GM12878 (cell line): ENCODE measurements at regions not wholly inside any gene's neighbourhood (a gene's known extent, or its start where the extent isn't known, plus 50 kb on each side); places are given as distances from the start of the nearest gene placed in this dataset.

Experiments used
- ATAC-seq: fragments of 200-7000 bp; cut with Tn5 transposase; 3 replicates; pipeline ENCODE4 v1.9.1; 2020; ENCODE audit warnings: mild to moderate bottlenecking, moderate library complexity
- BruUV-seq: library from RNA; stranded (reverse); fragments of 400-500 nt; replicated peaks from 2 replicates; lab custom pipeline; 2021; lab: Mats Ljungman, UMichigan
- CTCF ChIA-PET: fragments of 300-600 bp; sonication (Branson Sonifier 250); formaldehyde crosslinking; extraction: SDS; loops from one replicate; lab custom pipeline; 2021; ENCODE audit warnings: inconsistent platforms; lab: Yijun Ruan, JAX
- POLR2A ChIA-PET: fragments of 350-600 bp; formaldehyde crosslinking; extraction: SDS; loops from one replicate; lab custom pipeline; 2021; ENCODE audit warnings: inconsistent platforms; lab: Charles Lee
- RAD21 ChIA-PET: fragments of 300-600 bp; sonication (Branson Sonifier 250); formaldehyde crosslinking; loops from one replicate; lab custom pipeline; 2023; ENCODE audit warnings: antibody characterized with exemption; ENCODE audit not compliant: unreplicated experiment; lab: Charles Lee
- SMC1A ChIA-PET: fragments of 300-600 bp; sonication (Branson Sonifier 250); formaldehyde crosslinking; loops from one replicate; lab custom pipeline; 2023; ENCODE audit not compliant: unreplicated experiment, uncharacterized antibody; lab: Charles Lee
- DNase-seq: peaks from one replicate; pipeline ENCODE4 v3.0.0-alpha.2; 2011; ENCODE audit warnings: low read depth, low spot score
- FAIRE-seq: peaks from 3 replicates; lab custom pipeline; 2011; peaks lifted over from hg19 to GRCh38; lab: Jason Lieb, UNC
- H2AFZ ChIP-seq: 2 replicates; pipeline ENCODE4 v1.6.0; 2011; ENCODE audit warnings: low read depth, low read length, control low read depth; ENCODE audit not compliant: control insufficient read depth
- H3K27ac ChIP-seq: 2 replicates; pipeline ENCODE4 v1.5.1; 2011; ENCODE audit warnings: control low read depth; ENCODE audit not compliant: control insufficient read depth, insufficient read depth
- H3K27me3 ChIP-seq, 2 experiments: replicated peaks in 1 of 2; 2 replicates each; pipeline versions ENCODE4 v1.6.0 to v1.6.1; 2011; ENCODE audit warnings: low read length in 1 of 2; ENCODE audit not compliant: control insufficient read depth in 2 of 2, insufficient read depth in 2 of 2
- H3K36me3 ChIP-seq, 2 experiments: 2 replicates each; pipeline ENCODE4 v1.5.1; 2011; ENCODE audit warnings: low read length in 1 of 2; ENCODE audit not compliant: control insufficient read depth in 2 of 2, insufficient read depth in 2 of 2
- H3K4me1 ChIP-seq: 2 replicates; pipeline ENCODE4 v1.6.1; 2011; ENCODE audit warnings: mild to moderate bottlenecking, low read length, moderate library complexity, mixed read lengths; ENCODE audit not compliant: control insufficient read depth, insufficient read depth
- H3K4me2 ChIP-seq: 2 replicates; pipeline ENCODE4 v1.6.0; 2011; ENCODE audit warnings: control low read depth; ENCODE audit not compliant: control insufficient read depth, insufficient read depth
- H3K4me3 ChIP-seq: fragments of 200-600 bp; sonication (generic); 2 replicates; pipeline ENCODE4 v1.5.1; 2016
- H3K79me2 ChIP-seq: 2 replicates; pipeline ENCODE4 v1.6.0; 2011; ENCODE audit warnings: low read length; ENCODE audit not compliant: control insufficient read depth, insufficient read depth
- H3K9ac ChIP-seq: 2 replicates; pipeline ENCODE4 v1.8.0; 2011; ENCODE audit warnings: low read length, control low read depth, mixed read lengths; ENCODE audit not compliant: control insufficient read depth, insufficient read depth
- H3K9me3 ChIP-seq: replicated peaks from 3 replicates; pipeline ENCODE4 v1.5.1; 2011; ENCODE audit warnings: mild to moderate bottlenecking, low read length; ENCODE audit not compliant: control insufficient read depth, insufficient read depth
- H4K20me1 ChIP-seq: 2 replicates; pipeline ENCODE4 v1.6.0; 2011; ENCODE audit not compliant: control insufficient read depth, insufficient read depth
- CBX3 ChIP-seq: fragments of 200-600 bp; sonication (generic); IDR thresholded peaks from 2 replicates; pipeline ENCODE4 v1.6.1; 2016; ENCODE audit warnings: low read depth, borderline replicate concordance
- CHD2 ChIP-seq: IDR thresholded peaks from 2 replicates; pipeline ENCODE4 v1.6.1; 2011; ENCODE audit warnings: low read depth, low read length, improper control_type of control experiment, borderline replicate concordance
- HDAC2 ChIP-seq: fragments of 200-600 bp; sonication (generic); IDR thresholded peaks from 2 replicates; pipeline ENCODE4 v1.6.1; 2017
- IKZF2 ChIP-seq, 2 experiments: fragments of 450-650 bp; IDR thresholded peaks; 2 replicates each; pipeline ENCODE4 v1.6.1; 2017; ENCODE audit warnings: mild to moderate bottlenecking in 2 of 2, moderate library complexity in 2 of 2
- MTA2 ChIP-seq: fragments of 450-650 bp; IDR thresholded peaks from 2 replicates; pipeline ENCODE4 v1.6.1; 2016; ENCODE audit warnings: low read depth, mild to moderate bottlenecking, moderate library complexity
- MYB ChIP-seq: fragments of 150-350 bp; IDR thresholded peaks from 2 replicates; pipeline ENCODE4 v1.6.1; 2014; ENCODE audit warnings: mild to moderate bottlenecking, low read depth, low read length, borderline replicate concordance
- MYC ChIP-seq: IDR thresholded peaks from 2 replicates; pipeline ENCODE4 v1.6.1; 2011; ENCODE audit warnings: mild to moderate bottlenecking, low read length, moderate library complexity, inconsistent platforms; ENCODE audit not compliant: insufficient read depth, insufficient replicate concordance, insufficient read length, severe bottlenecking
- POLR2AphosphoS5 ChIP-seq: IDR thresholded peaks from 2 replicates; pipeline ENCODE4 v1.6.1; 2011; ENCODE audit warnings: mild to moderate bottlenecking, low read length, inconsistent platforms
- RAD51 ChIP-seq: fragments of 450-650 bp; IDR thresholded peaks from 2 replicates; pipeline ENCODE4 v1.6.1; 2016; ENCODE audit warnings: moderate library complexity, mild to moderate bottlenecking, inconsistent platforms
- RB1 ChIP-seq: fragments of 450-650 bp; formaldehyde crosslinking; IDR thresholded peaks from 2 replicates; pipeline ENCODE4 v1.6.1; 2017; ENCODE audit warnings: mild to moderate bottlenecking, borderline replicate concordance
- SMC3 ChIP-seq: IDR thresholded peaks from 2 replicates; pipeline ENCODE4 v1.6.1; 2011; ENCODE audit warnings: low read length, improper control_type of control experiment, borderline replicate concordance
- SRF ChIP-seq, 2 experiments: IDR thresholded peaks; 2 replicates each; pipeline ENCODE4 v1.6.1; 2011; ENCODE audit warnings: low read depth in 2 of 2, low read length in 2 of 2, mild to moderate bottlenecking in 1 of 2, moderate library complexity in 1 of 2
- SUPT20H ChIP-seq: IDR thresholded peaks from 2 replicates; pipeline ENCODE4 v1.6.1; 2011; ENCODE audit warnings: low read depth, mild to moderate bottlenecking, low read length, moderate library complexity, borderline replicate concordance; ENCODE audit not compliant: control insufficient read depth
- ZNF622 ChIP-seq: fragments of 450-650 bp; IDR thresholded peaks from 2 replicates; pipeline ENCODE4 v1.6.1; 2017; ENCODE audit warnings: mild to moderate bottlenecking, inconsistent platforms
- WGBS: methylation state at CpG from one replicate; pipeline ENCODE4 v1.1.6; 2016; ENCODE audit warnings: low lambda C conversion rate; ENCODE audit not compliant: insufficient replicate concordance, insufficient coverage; ENCODE audit errors: missing lambda C conversion rate; 5-methylcytosine and 5-hydroxymethylcytosine counted together
- in situ Hi-C: fragments of 300-500 bp; cut with MboI; formaldehyde crosslinking; loops from 9 replicates; pipeline ENCODE4 v1.14.3; 2018; ENCODE audit warnings: mixed read lengths
- intact Hi-C: fragments of 100-400 bp; cut with micrococcal nuclease; formaldehyde crosslinking; loops from one replicate; pipeline ENCODE4 v1.14.2; 2022; ENCODE audit not compliant: unreplicated experiment
- TF ChIP-seq, protein P1 (sequence below): fragments of 450-650 bp; IDR thresholded peaks from 2 replicates; pipeline ENCODE4 v1.6.1; 2017; ENCODE audit warnings: mild to moderate bottlenecking, low read depth, inconsistent platforms; ENCODE audit not compliant: poor library complexity, severe bottlenecking
- TF ChIP-seq, protein P2 (sequence below), 3 experiments: IDR thresholded peaks in 2 of 3; conservative IDR thresholded peaks in 1 of 3; 2 replicates each; pipeline ENCODE4 v1.5.1; 2011; ENCODE audit warnings: low read depth in 3 of 3, low read length in 3 of 3, mild to moderate bottlenecking in 3 of 3, control low read depth in 2 of 3, moderate library complexity in 2 of 3, inconsistent platforms in 1 of 3, mixed read lengths in 1 of 3; ENCODE audit not compliant: control insufficient read depth in 2 of 3, insufficient read depth in 1 of 3; ENCODE audit errors: extremely low read depth in 1 of 3
- TF ChIP-seq, protein P3 (sequence below): IDR thresholded peaks from 2 replicates; pipeline ENCODE4 v1.6.1; 2012; ENCODE audit warnings: low read depth, low read length, improper control_type of control experiment

DNA sequence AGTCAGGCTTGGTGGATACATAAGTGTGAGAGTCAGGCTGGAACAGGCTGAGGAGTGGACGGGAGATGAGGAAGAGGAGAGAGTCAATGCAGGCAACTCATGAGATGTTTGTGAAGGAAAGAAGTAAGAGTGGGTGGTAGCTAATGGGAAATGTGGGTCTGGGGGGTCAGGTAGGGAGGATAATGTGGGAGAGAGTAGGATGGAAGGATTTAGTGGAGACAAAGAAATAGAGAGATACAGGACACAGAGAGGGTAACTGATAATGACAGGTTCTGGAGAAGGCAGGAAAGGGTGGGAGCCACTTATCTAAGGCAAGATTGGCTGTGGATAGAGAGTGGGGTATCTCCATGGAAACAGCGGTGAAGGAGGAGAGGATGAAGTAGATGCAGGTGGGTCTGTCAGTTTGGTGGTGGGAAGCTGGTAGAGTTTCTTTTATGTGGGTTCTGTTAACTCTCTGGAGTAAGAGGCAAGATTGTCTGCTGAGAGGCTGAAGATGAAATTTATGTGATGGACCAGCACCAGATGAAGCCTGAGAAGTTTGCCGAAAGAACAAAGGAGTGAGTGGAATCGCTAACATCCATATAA lies 190.6 kb upstream of the SPRED2 start:
- H3K36me3 ChIP-seq = no peaks in the 10 kb centered on the region
- ChIA-PET CTCF (interaction anchor here (1.2 kb wide), 1 partner anchor 17 kb away, joined by 4 read pairs; no protein-coding TSS in a partner anchor), RAD21 (no interaction called here)
- no TSS peak for BruUV-seq
- no peak for FAIRE-seq
- no peaks in the 10 kb centered on the region; a peak in 1 of 4 replicates for H3K27me3 ChIP-seq
- peaks cover 4% of the 10 kb centered on the region; the same call in 1 of the 2 replicates for H3K4me1 ChIP-seq
- in situ Hi-C loops = no loop called here
- intact Hi-C loops = no loop called here
- no peak overlapping the region for H2AFZ ChIP-seq
- no peak overlapping the region for H3K27ac ChIP-seq
- TF ChIP-seq, protein P1, sequence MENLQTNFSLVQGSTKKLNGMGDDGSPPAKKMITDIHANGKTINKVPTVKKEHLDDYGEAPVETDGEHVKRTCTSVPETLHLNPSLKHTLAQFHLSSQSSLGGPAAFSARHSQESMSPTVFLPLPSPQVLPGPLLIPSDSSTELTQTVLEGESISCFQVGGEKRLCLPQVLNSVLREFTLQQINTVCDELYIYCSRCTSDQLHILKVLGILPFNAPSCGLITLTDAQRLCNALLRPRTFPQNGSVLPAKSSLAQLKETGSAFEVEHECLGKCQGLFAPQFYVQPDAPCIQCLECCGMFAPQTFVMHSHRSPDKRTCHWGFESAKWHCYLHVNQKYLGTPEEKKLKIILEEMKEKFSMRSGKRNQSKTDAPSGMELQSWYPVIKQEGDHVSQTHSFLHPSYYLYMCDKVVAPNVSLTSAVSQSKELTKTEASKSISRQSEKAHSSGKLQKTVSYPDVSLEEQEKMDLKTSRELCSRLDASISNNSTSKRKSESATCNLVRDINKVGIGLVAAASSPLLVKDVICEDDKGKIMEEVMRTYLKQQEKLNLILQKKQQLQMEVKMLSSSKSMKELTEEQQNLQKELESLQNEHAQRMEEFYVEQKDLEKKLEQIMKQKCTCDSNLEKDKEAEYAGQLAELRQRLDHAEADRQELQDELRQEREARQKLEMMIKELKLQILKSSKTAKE = no peak
- TF ChIP-seq, protein P2, sequence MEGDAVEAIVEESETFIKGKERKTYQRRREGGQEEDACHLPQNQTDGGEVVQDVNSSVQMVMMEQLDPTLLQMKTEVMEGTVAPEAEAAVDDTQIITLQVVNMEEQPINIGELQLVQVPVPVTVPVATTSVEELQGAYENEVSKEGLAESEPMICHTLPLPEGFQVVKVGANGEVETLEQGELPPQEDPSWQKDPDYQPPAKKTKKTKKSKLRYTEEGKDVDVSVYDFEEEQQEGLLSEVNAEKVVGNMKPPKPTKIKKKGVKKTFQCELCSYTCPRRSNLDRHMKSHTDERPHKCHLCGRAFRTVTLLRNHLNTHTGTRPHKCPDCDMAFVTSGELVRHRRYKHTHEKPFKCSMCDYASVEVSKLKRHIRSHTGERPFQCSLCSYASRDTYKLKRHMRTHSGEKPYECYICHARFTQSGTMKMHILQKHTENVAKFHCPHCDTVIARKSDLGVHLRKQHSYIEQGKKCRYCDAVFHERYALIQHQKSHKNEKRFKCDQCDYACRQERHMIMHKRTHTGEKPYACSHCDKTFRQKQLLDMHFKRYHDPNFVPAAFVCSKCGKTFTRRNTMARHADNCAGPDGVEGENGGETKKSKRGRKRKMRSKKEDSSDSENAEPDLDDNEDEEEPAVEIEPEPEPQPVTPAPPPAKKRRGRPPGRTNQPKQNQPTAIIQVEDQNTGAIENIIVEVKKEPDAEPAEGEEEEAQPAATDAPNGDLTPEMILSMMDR (IDR thresholded peaks at IDR 0.05 in 2 of 3, conservative IDR thresholded peaks at IDR 0.05 in 1 of 3; ENCODE audit: control insufficient read depth in 2 of 3, extremely low read depth in 1 of 3, insufficient read depth in 1 of 3, low read depth in 3 of 3, low read length in 3 of 3) = no peak
- TF ChIP-seq MYB (no peak), ZNF622 (no peak), MYC (no peak), HDAC2 (no peak), IKZF2 (IDR thresholded peaks at IDR 0.05) (no peak), CHD2 (no peak), POLR2AphosphoS5 (no peak), RB1 (no peak), CBX3 (no peak), MTA2 (no peak), RAD51 (no peak), SRF (IDR thresholded peaks at IDR 0.05; ENCODE audit: low read depth in 2 of 2, low read length in 2 of 2) (no peak), SMC3 (no peak), SUPT20H (no peak)
- TF ChIP-seq, protein P3, sequence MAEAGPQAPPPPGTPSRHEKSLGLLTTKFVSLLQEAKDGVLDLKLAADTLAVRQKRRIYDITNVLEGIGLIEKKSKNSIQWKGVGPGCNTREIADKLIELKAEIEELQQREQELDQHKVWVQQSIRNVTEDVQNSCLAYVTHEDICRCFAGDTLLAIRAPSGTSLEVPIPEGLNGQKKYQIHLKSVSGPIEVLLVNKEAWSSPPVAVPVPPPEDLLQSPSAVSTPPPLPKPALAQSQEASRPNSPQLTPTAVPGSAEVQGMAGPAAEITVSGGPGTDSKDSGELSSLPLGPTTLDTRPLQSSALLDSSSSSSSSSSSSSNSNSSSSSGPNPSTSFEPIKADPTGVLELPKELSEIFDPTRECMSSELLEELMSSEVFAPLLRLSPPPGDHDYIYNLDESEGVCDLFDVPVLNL = no peak
- TF ChIP-seq, all 136 proteins: peak for 0
- no peaks in the 10 kb centered on the region; the same call in 2 of the 3 replicates for H3K9me3 ChIP-seq
- DNase-seq = no peak
- no peak overlapping the region for H3K4me3 ChIP-seq
- 72% methylated on average over 4 of the region's 4 CpGs for WGBS
- no peak overlapping the region for H3K4me2 ChIP-seq
- no peaks in the 10 kb centered on the region for H4K20me1 ChIP-seq
- ChIA-PET POLR2A (no interaction called here), SMC1A (no interaction called here)
- no peak overlapping the region for H3K9ac ChIP-seq
- no peaks in the 10 kb centered on the region for H3K79me2 ChIP-seq
- no peak for ATAC-seq
